ENCODE measurements at regions not wholly inside any gene's neighbourhood (a gene's known extent, or its start where the extent isn't known, plus 50 kb on each side); places are given as distances from the start of the nearest gene placed in this dataset.

DNA sequence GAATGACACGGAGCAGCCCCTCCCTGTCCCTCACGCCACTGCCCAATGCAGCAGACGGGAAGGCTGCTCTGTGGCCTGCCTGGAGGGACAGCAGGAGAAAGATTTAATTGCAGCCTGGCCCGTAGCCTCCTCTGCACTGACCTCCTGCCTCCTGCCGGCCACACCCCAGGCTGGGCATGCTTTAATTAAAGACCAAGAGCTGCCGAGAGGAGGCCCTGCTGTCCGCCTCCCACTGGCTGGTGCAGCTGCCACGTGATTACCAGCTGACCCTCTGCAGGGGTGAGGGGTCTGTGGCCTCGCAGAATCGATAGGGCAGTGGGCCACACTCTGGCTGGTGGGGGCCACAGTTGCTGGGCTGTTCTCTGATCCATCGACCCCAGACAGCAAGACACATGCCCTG, 100.2 kb upstream of the PRR23E start:
- no peak for TF ChIP-seq POLR2A (IDR thresholded peaks at IDR 0.05; ENCODE audit: low read depth, low read length)
- TF ChIP-seq POLR2AphosphoS5 (IDR thresholded peaks at IDR 0.05; ENCODE audit: low read depth, low read length) = no peak
